Spleen (tissue), 11 donors: ENCODE measurements at regions not wholly inside any gene's neighbourhood (a gene's known extent, or its start where the extent isn't known, plus 50 kb on each side); places are given as distances from the start of the nearest gene placed in this dataset.

ENCODE experiments used
- DNase-seq: peaks from one replicate; pipeline ENCODE4 v3.0.0-alpha.2; 2020
- H3K27ac ChIP-seq, 8 donors: fragments of 200-600 bp; sonication (generic) in 7 of 8; 1 replicate in 4 of 8; 2 replicates in 4 of 8; pipeline versions ENCODE4 v1.5.0 to v1.8.0; 2016 to 2021; ENCODE audit warnings: inconsistent platforms in 4 of 8, mild to moderate bottlenecking in 4 of 8, moderate library complexity in 1 of 8
- H3K27me3 ChIP-seq, 7 donors: fragments of 200-600 bp; sonication (generic) in 6 of 7; replicated peaks in 1 of 7; 1 replicate in 4 of 7; 2 replicates in 3 of 7; pipeline versions ENCODE4 v1.5.0 to v1.8.0; 2016 to 2021; ENCODE audit warnings: inconsistent platforms in 3 of 7, mild to moderate bottlenecking in 1 of 7
- H3K36me3 ChIP-seq, 6 donors: fragments of 200-600 bp; sonication (generic) in 5 of 6; 1 replicate in 4 of 6; 2 replicates in 2 of 6; pipeline versions ENCODE4 v1.5.0 to v1.8.0; 2016 to 2021; ENCODE audit warnings: inconsistent platforms in 2 of 6
- H3K4me1 ChIP-seq, 6 donors: fragments of 200-600 bp; sonication (generic) in 5 of 6; 1 replicate in 3 of 6; 2 replicates in 3 of 6; pipeline versions ENCODE4 v1.5.0 to v1.8.0; 2016 to 2021; ENCODE audit warnings: inconsistent platforms in 3 of 6
- H3K4me3 ChIP-seq, 8 donors: fragments of 200-600 bp; sonication (generic) in 7 of 8; 1 replicate in 4 of 8; 2 replicates in 4 of 8; pipeline versions ENCODE4 v1.5.0 to v1.8.0; 2016 to 2021; ENCODE audit warnings: inconsistent platforms in 4 of 8, mild to moderate bottlenecking in 4 of 8, moderate library complexity in 2 of 8
- H3K9me3 ChIP-seq, 8 donors: fragments of 200-600 bp; sonication (generic) in 7 of 8; 1 replicate in 4 of 8; 2 replicates in 4 of 8; pipeline versions ENCODE4 v1.5.0 to v1.8.0; 2016 to 2021; ENCODE audit warnings: inconsistent platforms in 4 of 8
- POLR2A ChIP-seq, 3 donors: fragments of 450-650 bp; IDR thresholded peaks; one replicate each; pipeline ENCODE4 v1.5.1; 2017; ENCODE audit warnings: antibody characterized with exemption in 3 of 3, mild to moderate bottlenecking in 1 of 3
- POLR2AphosphoS5 ChIP-seq, 3 donors: sonication (generic); formaldehyde crosslinking; IDR thresholded peaks; one replicate each; pipeline ENCODE4 v1.5.1; 2017; ENCODE audit warnings: antibody characterized with exemption in 3 of 3
- WGBS, 5 donors: extraction: QIAGEN DNeasy Blood & Tissue Kit in 3 of 5; methylation state at CpG; one replicate each; pipeline versions ENCODE4 v1.1.5 to v1.1.7; 2013 to 2018; 5-methylcytosine and 5-hydroxymethylcytosine counted together
- intact Hi-C: fragments of 100-400 bp; cut with DNase I; formaldehyde crosslinking; loops from one replicate; pipeline ENCODE4 v1.15.0; 2023; ENCODE audit warnings: low total_unique reads
- TF ChIP-seq, protein P1 (sequence below), 11 experiments: fragments of 200-600 bp in 7 of 11; fragments of 450-650 bp in 4 of 11; sonication (generic) in 4 of 11; IDR thresholded peaks in 8 of 11; conservative IDR thresholded peaks in 3 of 11; 1 replicate in 7 of 11; 2 replicates in 4 of 11; pipeline versions ENCODE4 v1.4.0 to v1.8.0; 2016 to 2021; ENCODE audit warnings: antibody characterized with exemption in 11 of 11, inconsistent platforms in 4 of 11, mild to moderate bottlenecking in 1 of 11
- donor health status: healthy with polysubstance abuse.
- donor health status: DM: no; HTN: no; CAD: no; lungs with moderate emphysema.
- donor health status: DM: no; HTN: no; CAD: no.
- donor health status: Bipolar disorder and iron deficiency.
- donor health status: healthy.
- donor health status: DM: no; HTN: no; CAD: no.
- donor health status: DM: yes; HTN: yes; CAD: no.

DNA sequence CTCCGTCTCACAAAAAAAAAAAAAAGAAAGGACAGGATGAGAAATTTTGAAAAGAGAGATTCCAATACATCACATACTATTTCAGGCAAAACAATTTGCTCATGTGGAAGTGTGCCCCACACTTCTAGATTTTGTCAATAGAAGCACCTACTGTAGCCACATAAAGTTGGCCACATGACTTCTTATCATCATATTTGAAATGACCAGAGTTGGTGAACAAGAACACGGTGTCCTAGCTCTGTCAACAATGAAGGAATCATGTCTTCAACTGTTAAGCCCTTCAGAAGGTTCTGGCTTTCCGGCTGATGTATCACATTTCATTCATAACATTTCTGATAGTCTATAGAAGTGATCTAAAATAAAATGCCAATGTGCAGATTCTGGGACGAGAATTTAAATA, 534.5 kb downstream of the TMEM114 start:
- Histone ChIP-seq H3K4me1 (no peaks in the 10 kb centered on the region), H3K36me3 (no peaks in the 10 kb centered on the region), H3K27ac (no peak overlapping the region), H3K27me3 (no peaks in the 10 kb centered on the region), H3K4me3 (no peak overlapping the region), H3K9me3 (peaks cover 0 to 22% (median 9%) of the 10 kb centered on the region in 8 donors)
- TF ChIP-seq POLR2A (IDR thresholded peaks at IDR 0.05) (no peak), POLR2AphosphoS5 (IDR thresholded peaks at IDR 0.05) (no peak)
- TF ChIP-seq, protein P1, sequence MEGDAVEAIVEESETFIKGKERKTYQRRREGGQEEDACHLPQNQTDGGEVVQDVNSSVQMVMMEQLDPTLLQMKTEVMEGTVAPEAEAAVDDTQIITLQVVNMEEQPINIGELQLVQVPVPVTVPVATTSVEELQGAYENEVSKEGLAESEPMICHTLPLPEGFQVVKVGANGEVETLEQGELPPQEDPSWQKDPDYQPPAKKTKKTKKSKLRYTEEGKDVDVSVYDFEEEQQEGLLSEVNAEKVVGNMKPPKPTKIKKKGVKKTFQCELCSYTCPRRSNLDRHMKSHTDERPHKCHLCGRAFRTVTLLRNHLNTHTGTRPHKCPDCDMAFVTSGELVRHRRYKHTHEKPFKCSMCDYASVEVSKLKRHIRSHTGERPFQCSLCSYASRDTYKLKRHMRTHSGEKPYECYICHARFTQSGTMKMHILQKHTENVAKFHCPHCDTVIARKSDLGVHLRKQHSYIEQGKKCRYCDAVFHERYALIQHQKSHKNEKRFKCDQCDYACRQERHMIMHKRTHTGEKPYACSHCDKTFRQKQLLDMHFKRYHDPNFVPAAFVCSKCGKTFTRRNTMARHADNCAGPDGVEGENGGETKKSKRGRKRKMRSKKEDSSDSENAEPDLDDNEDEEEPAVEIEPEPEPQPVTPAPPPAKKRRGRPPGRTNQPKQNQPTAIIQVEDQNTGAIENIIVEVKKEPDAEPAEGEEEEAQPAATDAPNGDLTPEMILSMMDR (IDR thresholded peaks at IDR 0.05 in 8 of 11, conservative IDR thresholded peaks at IDR 0.05 in 3 of 11), result no peak
- 74 to 83% (median 82%) methylated on average over 4 of the region's 4 CpGs for WGBS, 5 donors
- intact Hi-C loops, result no loop called here
- no peak for DNase-seq

DNA sequence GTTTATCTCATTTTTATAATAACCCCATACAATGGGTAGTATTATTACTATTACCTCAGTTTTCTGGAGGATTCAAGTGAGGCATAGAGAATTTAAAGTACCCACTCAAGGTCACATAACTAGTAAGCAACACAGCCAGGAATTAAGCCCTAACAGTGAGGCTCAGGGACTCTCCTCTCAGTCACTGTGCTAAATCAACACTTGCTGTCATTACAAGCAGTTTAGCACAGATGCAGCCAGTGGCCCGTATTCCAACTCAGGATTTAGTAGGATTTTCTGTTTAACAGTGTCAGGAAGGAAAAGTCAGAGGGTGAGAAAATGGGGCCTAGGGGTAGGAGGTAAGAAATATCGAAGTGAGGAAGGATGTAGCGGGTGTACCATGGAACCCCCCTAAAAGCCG, 536.9 kb downstream of the TMEM114 start:
- H3K4me1 ChIP-seq, result no peaks in the 10 kb centered on the region
- no peaks in the 10 kb centered on the region for H3K27me3 ChIP-seq
- no peak overlapping the region for H3K4me3 ChIP-seq
- TF ChIP-seq POLR2A (IDR thresholded peaks at IDR 0.05), result no peak
- TF ChIP-seq, protein P1 (IDR thresholded peaks at IDR 0.05 in 8 of 11, conservative IDR thresholded peaks at IDR 0.05 in 3 of 11), result no peak
- no peak for TF ChIP-seq POLR2AphosphoS5 (IDR thresholded peaks at IDR 0.05)
- no peaks in the 10 kb centered on the region for H3K36me3 ChIP-seq
- peaks cover 0 to 24% (median 10%) of the 10 kb centered on the region in 8 donors for H3K9me3 ChIP-seq
- no peak for DNase-seq
- 69 to 78% (median 71%) methylated on average over 4 of the region's 4 CpGs for WGBS, 5 donors
- intact Hi-C loops, result no loop called here
- no peak overlapping the region for H3K27ac ChIP-seq

DNA sequence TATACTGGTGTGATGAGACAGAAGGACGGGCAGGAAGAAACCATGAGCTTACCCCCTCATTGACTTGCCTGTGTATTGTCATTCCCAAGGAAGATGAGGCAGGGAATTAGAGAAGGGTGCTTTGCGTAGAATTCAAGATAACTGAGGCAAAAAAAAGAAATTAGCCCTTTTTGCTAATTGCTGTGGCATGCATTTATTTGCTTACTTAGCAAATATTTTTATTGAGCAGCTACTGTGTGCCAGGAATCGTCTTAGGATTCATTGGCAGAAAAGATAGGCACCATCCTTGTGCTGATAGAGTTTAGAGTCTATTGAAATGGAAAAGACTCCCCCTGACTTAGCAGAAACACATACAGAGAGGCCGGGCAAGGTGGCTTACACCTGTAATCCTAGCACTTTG, 541.9 kb downstream of the TMEM114 start:
- Histone ChIP-seq H3K27me3 (no peaks in the 10 kb centered on the region), H3K9me3 (peaks cover 0 to 50% (median 18%) of the 10 kb centered on the region in 8 donors), H3K27ac (no peak overlapping the region), H3K4me3 (no peak overlapping the region), H3K4me1 (no peaks in the 10 kb centered on the region), H3K36me3 (no peaks in the 10 kb centered on the region)
- WGBS, 5 donors, result 71 to 84% (median 76%) methylated on average over 4 of the region's 4 CpGs
- TF ChIP-seq POLR2AphosphoS5 (IDR thresholded peaks at IDR 0.05) (no peak), POLR2A (IDR thresholded peaks at IDR 0.05) (no peak)
- TF ChIP-seq, protein P1 (IDR thresholded peaks at IDR 0.05 in 8 of 11, conservative IDR thresholded peaks at IDR 0.05 in 3 of 11), result no peak
- intact Hi-C loops, result no loop called here
- no peak for DNase-seq

DNA sequence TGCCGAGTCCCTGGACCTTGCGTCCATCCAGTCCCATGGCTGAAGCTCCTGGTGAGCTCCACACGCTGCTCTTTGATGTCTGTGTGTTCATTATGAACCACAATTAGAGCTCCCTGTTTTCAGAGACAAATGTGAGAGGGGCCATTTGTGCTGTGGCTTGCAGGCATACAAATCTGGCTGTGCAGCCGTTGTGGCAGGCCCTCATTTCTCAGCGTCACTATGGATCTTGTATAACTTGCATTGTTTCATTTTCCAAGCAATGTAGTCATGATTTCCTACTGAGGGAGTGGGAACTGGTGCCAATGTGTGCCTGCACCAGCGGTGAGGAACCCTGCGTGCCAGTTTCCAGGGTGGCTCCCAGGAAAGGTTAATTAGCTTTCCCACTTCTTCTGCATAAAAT, 542.6 kb downstream of the TMEM114 start:
- H3K27ac ChIP-seq, result no peak overlapping the region
- intact Hi-C loops, result no loop called here
- TF ChIP-seq, protein P1 (IDR thresholded peaks at IDR 0.05 in 8 of 11, conservative IDR thresholded peaks at IDR 0.05 in 3 of 11), result no peak
- TF ChIP-seq POLR2AphosphoS5 (IDR thresholded peaks at IDR 0.05), result no peak
- DNase-seq, result no peak
- 75 to 89% (median 80%) methylated on average over 6 to 7 of the region's 7 CpGs for WGBS, 5 donors
- no peaks in the 10 kb centered on the region for H3K27me3 ChIP-seq
- no peaks in the 10 kb centered on the region for H3K4me1 ChIP-seq
- no peaks in the 10 kb centered on the region for H3K36me3 ChIP-seq
- H3K4me3 ChIP-seq, result no peak overlapping the region
- H3K9me3 ChIP-seq, result peaks cover 0 to 51% (median 18%) of the 10 kb centered on the region in 8 donors
